ENCODE measurements at regions not wholly inside any gene's neighbourhood (a gene's known extent, or its start where the extent isn't known, plus 50 kb on each side); places are given as distances from the start of the nearest gene placed in this dataset.

DNA sequence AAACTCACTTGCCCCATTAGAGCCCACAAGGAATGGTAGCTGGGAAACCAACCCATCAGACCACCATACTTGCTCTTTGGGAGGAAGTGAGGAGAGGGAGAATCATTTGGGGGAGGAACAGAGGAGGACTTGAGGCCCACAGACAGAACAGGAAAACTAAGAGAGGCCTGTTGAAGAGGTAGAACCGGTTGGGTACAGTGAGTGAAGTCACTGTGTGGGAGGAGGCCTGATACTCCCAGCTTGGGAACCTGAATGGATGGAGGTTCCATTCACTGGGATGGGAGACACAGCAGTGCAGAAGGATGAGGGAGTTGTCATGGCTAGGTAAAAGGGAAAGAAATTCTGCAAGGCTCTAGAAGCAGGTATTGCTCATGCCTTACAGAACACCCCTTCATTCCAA lies 63.4 kb upstream of the PSEN2 start:
- no peak for DNase-seq (ENCODE audit: extremely low read depth, low read depth)
- no peak overlapping the region for H3K4me3 ChIP-seq (replicated peaks; ENCODE audit: low read depth, low read length)
- TF ChIP-seq, protein P1, sequence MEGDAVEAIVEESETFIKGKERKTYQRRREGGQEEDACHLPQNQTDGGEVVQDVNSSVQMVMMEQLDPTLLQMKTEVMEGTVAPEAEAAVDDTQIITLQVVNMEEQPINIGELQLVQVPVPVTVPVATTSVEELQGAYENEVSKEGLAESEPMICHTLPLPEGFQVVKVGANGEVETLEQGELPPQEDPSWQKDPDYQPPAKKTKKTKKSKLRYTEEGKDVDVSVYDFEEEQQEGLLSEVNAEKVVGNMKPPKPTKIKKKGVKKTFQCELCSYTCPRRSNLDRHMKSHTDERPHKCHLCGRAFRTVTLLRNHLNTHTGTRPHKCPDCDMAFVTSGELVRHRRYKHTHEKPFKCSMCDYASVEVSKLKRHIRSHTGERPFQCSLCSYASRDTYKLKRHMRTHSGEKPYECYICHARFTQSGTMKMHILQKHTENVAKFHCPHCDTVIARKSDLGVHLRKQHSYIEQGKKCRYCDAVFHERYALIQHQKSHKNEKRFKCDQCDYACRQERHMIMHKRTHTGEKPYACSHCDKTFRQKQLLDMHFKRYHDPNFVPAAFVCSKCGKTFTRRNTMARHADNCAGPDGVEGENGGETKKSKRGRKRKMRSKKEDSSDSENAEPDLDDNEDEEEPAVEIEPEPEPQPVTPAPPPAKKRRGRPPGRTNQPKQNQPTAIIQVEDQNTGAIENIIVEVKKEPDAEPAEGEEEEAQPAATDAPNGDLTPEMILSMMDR (IDR thresholded peaks at IDR 0.05; ENCODE audit: low read depth, low read length, missing control alignments): no peak

DNA sequence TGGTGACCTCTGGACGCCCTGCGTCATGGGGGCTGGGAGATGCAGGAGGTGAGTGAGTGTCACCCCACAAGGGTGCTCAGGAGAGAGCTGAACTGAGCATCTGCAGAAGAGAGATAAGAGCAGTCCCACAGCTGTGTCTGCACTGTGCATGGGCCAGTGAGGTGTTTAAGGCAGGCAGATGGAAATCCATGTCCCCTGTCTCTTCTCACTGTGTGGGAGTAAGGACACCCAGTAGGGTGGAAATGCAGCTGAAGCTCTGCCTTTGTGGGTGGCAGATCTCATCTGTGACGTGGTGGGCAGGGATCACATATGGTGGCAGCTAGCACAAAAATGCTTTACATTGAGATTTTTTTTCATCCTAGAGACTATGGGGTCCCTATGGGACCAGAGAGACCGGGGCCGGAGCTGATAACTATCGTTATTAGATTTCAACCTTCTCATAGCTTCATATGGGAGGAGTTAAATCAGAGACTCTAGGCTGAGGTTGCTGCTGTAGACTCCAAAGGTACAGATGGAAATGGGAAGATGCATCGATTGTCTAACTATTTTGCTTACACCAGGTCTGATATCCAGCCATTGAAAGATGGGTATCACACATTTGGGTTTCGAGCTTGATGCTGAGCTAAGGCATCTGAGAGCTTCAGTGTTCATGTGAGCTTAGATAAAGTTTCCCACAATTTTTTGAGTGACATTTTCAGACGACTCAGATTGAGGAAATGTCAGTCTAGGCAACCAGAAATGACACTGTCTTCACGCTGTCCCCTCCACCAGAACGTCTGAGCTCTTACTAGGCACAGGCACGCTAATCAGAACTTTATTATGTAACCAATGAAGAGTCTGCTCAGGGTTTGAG lies 65.3 kb upstream of the PSEN2 start:
- H3K4me3 ChIP-seq (replicated peaks; ENCODE audit: low read depth, low read length): no peak overlapping the region
- no peak for DNase-seq (ENCODE audit: extremely low read depth, low read depth)
- TF ChIP-seq, protein P1 (IDR thresholded peaks at IDR 0.05; ENCODE audit: low read depth, low read length, missing control alignments): no peak

DNA sequence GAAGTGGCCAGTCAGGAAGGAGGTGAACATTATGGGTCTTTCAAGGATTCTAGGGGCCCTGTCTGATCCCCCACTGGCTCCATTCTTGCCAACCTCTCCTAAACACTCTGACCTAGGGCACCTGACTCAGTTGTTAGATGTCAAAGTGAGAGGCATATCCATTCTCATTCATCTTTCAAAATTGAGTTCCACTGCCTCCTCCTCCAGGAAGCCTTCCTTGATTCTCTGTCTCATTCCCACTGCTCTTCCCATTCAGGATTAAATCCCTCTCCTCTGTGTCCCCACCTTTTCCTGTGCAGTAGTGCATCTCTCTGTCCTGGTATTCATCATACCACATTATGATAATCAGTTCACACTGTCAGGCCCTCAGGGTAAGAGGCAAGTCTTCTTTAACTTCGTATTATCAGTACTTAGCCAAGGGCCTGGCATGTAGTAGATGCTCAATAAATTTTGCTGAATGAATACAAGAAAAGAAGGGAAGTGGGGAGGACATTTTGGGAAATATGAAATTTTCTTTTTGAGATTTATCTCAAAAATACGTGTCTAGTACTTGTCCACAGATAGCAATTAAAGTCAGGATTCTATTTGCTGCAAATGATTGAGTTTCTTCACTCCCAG lies 61.8 kb upstream of the ITPKB start:
- DNase-seq (ENCODE audit: extremely low read depth, low read depth): no peak
- TF ChIP-seq, protein P1 (IDR thresholded peaks at IDR 0.05; ENCODE audit: low read depth, low read length, missing control alignments): no peak
- no peak overlapping the region for H3K4me3 ChIP-seq (replicated peaks; ENCODE audit: low read depth, low read length)

DNA sequence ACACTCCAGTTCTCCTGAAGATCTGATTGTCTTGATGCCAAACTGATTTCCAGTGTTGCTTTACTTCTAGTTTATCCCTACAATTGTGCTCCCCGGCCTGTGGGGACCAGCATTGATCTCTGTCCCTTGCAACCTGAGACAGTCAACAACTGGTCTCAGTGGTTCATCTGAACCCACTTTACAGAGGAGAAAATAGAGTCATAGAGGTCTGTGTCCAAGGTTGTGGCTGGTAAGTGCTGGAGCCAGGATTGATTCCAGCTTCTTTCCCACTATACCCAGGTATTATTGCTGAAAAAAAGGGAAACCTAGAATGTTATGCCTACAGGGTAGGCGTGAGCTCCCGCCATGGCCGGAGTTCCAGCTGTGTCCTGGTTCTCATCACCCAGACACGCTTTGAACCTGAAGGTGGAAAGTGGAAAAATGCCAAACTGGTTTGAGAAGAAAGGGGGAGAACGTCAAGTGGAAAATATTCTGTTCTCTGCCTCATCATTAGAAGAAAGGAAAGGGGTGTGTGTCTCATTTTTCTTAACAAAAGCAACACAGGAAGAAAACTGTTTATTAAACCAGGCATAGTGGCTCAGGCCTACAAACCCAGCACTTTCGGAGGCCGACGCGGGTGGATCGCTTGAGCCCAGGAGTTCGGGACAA lies 60.7 kb upstream of the ITPKB start:
- H3K4me3 ChIP-seq (replicated peaks; ENCODE audit: low read depth, low read length): no peak overlapping the region
- DNase-seq (ENCODE audit: extremely low read depth, low read depth): no peak
- TF ChIP-seq, protein P1 (IDR thresholded peaks at IDR 0.05; ENCODE audit: low read depth, low read length, missing control alignments): no peak

DNA sequence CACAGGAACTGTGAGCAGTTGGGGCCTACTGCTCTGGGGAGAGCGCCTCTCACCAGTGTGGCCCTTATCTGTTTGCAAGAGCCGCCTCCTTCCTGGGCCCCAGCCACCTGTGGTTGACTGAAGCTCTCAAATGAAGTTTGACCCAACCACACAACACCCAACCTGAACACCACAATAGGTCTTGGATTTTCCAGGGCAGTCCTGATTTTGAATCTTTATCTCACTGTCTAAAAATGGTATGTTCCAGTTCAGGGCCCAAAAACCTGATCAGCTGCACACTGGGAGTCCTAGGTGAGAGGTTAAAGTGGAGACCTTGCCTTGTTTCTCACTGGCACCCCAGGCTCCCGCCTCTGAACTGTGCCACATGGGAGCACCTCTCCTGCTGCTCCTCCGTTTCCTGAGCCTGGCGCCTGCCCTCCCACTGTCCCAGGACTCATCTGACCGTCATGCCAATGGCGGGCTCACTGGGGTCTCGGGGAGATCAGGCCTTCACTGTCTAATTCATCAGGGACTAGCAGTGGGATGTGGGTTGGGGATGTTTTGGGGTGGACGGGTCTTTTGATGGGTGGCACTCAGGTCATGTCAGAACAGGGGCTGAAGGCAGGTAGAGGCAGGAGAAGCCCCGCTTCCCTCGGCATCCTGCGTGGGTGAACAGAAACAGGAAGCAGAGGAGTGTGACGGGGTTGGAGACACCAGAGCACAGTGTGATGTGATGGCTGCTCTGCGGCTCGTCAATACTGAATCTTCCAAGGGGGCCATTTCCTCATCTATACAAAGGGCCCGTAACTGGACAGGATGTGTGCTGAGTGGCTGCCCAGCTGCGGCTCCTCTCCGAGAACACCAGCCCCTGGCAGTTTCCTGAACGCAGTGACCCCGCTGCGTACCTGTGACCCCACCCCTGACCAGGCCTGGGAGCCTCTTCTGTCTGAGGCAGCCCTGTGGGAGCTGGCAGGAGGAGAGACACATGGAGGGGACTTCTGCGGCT lies 59.6 kb upstream of the ITPKB start:
- H3K4me3 ChIP-seq (replicated peaks; ENCODE audit: low read depth, low read length): no peak overlapping the region
- no peak for DNase-seq (ENCODE audit: extremely low read depth, low read depth)
- TF ChIP-seq, protein P1 (IDR thresholded peaks at IDR 0.05; ENCODE audit: low read depth, low read length, missing control alignments): no peak

DNA sequence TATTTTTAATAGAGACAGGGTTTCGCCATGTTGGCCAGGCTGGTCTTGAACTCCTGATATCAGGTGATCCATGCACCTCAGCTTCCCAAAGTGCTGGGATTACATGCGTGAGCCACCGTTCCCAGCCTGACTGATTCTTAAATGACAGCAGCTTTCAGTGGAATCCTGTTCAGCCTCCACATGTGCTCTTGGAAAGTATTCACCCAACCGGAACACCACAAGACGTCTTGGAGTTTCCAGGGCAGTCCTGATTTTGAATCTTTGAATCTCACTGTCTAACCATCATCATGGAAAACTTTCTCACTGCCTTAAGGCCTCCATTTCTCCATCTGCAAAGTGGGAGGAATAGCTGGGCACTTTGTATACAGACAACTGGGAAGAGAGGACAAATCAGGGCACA lies 58.1 kb upstream of the ITPKB start:
- no peak for DNase-seq (ENCODE audit: extremely low read depth, low read depth)
- TF ChIP-seq, protein P1 (IDR thresholded peaks at IDR 0.05; ENCODE audit: low read depth, low read length, missing control alignments): no peak
- no peak overlapping the region for H3K4me3 ChIP-seq (replicated peaks; ENCODE audit: low read depth, low read length)

All from HFF-Myc (cell line).